Ishikawa (cell line): ENCODE measurements at regions not wholly inside any gene's neighbourhood (a gene's known extent, or its start where the extent isn't known, plus 50 kb on each side); places are given as distances from the start of the nearest gene placed in this dataset.

Experiments
- CEBPB ChIP-seq: IDR thresholded peaks from 2 replicates; pipeline ENCODE4 v1.6.1; 2012
- CREB1 ChIP-seq: IDR thresholded peaks from 2 replicates; pipeline ENCODE4 v1.6.1; 2012; ENCODE audit warnings: low read depth
- EGR1 ChIP-seq: IDR thresholded peaks from 2 replicates; pipeline ENCODE4 v1.6.1; 2012
- EP300 ChIP-seq: IDR thresholded peaks from 2 replicates; pipeline ENCODE4 v1.6.1; 2012; ENCODE audit warnings: borderline replicate concordance
- FOXM1 ChIP-seq: IDR thresholded peaks from 2 replicates; pipeline ENCODE4 v1.6.1; 2012; ENCODE audit warnings: low read depth, borderline replicate concordance
- RAD21 ChIP-seq: IDR thresholded peaks from 2 replicates; pipeline ENCODE4 v1.6.1; 2012; ENCODE audit warnings: low read depth
- REST ChIP-seq: IDR thresholded peaks from 2 replicates; pipeline ENCODE4 v1.6.1; 2012; ENCODE audit warnings: low read depth, mild to moderate bottlenecking
- TAF1 ChIP-seq: IDR thresholded peaks from 2 replicates; pipeline ENCODE4 v1.6.1; 2012; ENCODE audit warnings: low read depth, mild to moderate bottlenecking
- TCF12 ChIP-seq: IDR thresholded peaks from 2 replicates; pipeline ENCODE4 v1.6.1; 2012; ENCODE audit warnings: low read depth
- TF ChIP-seq, protein P1 (sequence below): IDR thresholded peaks from 2 replicates; pipeline ENCODE4 v1.6.1; 2012

GRCh38 chr7:25864943-25865751 is 286.9 kb upstream of the NFE2L3 start:
- no peak for TF ChIP-seq TAF1
- no peak for TF ChIP-seq EGR1
- no peak for TF ChIP-seq REST
- no peak for TF ChIP-seq CREB1
- TF ChIP-seq, protein P1, sequence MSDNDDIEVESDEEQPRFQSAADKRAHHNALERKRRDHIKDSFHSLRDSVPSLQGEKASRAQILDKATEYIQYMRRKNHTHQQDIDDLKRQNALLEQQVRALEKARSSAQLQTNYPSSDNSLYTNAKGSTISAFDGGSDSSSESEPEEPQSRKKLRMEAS = no peak
- TF ChIP-seq TCF12 = no peak
- TF ChIP-seq FOXM1 = no peak
- no peak for TF ChIP-seq RAD21
- TF ChIP-seq EP300 = no peak
- no peak for TF ChIP-seq CEBPB
